Panc1 (cell line): ENCODE measurements at regions not wholly inside any gene's neighbourhood (a gene's known extent, or its start where the extent isn't known, plus 50 kb on each side); places are given as distances from the start of the nearest gene placed in this dataset.

Experiments
- ATAC-seq: fragments of 200-7000 bp; cut with Tn5 transposase; 2 replicates; pipeline ENCODE4 v1.9.1; 2020; ENCODE audit warnings: mild to moderate bottlenecking, moderate library complexity
- BruUV-seq: library from RNA; stranded (reverse); fragments of 400-500 nt; replicated peaks from 2 replicates; lab custom pipeline; 2021; lab: Mats Ljungman, UMichigan
- CTCF ChIA-PET: fragments of 300-600 bp; sonication (Branson Sonifier 250); formaldehyde crosslinking; loops from one replicate; lab custom pipeline; 2022; ENCODE audit warnings: antibody characterized with exemption; lab: Charles Lee
- POLR2A ChIA-PET: fragments of 300-600 bp; sonication (Branson Sonifier 250); formaldehyde crosslinking; loops from one replicate; lab custom pipeline; 2022; ENCODE audit warnings: antibody characterized with exemption; lab: Charles Lee
- DNase-seq: peaks from one replicate; pipeline ENCODE4 v3.0.0-alpha.2; 2010; ENCODE audit warnings: low read depth, low spot score
- H3K27ac ChIP-seq: 2 replicates; pipeline ENCODE4 v1.5.1; 2011; ENCODE audit warnings: mild to moderate bottlenecking, low read length, inconsistent platforms
- H3K27me3 ChIP-seq: fragments of 200-500 bp; sonication (Bioruptor generic); 2 replicates; pipeline ENCODE4 v1.6.0; 2014; ENCODE audit warnings: low read length, inconsistent platforms; ENCODE audit not compliant: control insufficient read depth, insufficient read depth
- H3K36me3 ChIP-seq: fragments of 200-500 bp; sonication (Bioruptor generic); 2 replicates; pipeline ENCODE4 v1.5.1; 2014; ENCODE audit warnings: inconsistent platforms, mild to moderate bottlenecking, low read length, moderate library complexity; ENCODE audit not compliant: control insufficient read depth, insufficient read depth
- H3K4me1 ChIP-seq: 2 replicates; pipeline ENCODE4 v1.5.1; 2011; ENCODE audit warnings: inconsistent platforms, mild to moderate bottlenecking, low read length, moderate library complexity; ENCODE audit not compliant: control insufficient read depth, insufficient read depth
- H3K4me3 ChIP-seq, 2 experiments: 2 replicates each; pipeline ENCODE4 v1.5.1; 2011 to 2012; ENCODE audit warnings: low read depth in 2 of 2, low read length in 2 of 2, mild to moderate bottlenecking in 2 of 2, inconsistent platforms in 1 of 2, moderate library complexity in 1 of 2
- H3K9me3 ChIP-seq: fragments of 200-500 bp; sonication (Bioruptor generic); 2 replicates; pipeline ENCODE4 v1.5.1; 2014; ENCODE audit warnings: low read depth, mild to moderate bottlenecking, inconsistent platforms, low read length, moderate library complexity; ENCODE audit not compliant: control insufficient read depth, insufficient read depth
- CTCF ChIP-seq: fragments of 450-650 bp; IDR thresholded peaks from 2 replicates; pipeline ENCODE4 v1.5.1; 2017; ENCODE audit warnings: mild to moderate bottlenecking
- POLR2AphosphoS5 ChIP-seq: IDR thresholded peaks from 2 replicates; pipeline ENCODE4 v1.6.1; 2012; ENCODE audit warnings: mild to moderate bottlenecking, low read depth, low read length, moderate library complexity
- REST ChIP-seq, 2 experiments: IDR thresholded peaks; 2 replicates each; pipeline ENCODE4 v1.6.1; 2011 to 2012; ENCODE audit warnings: low read depth in 2 of 2, control low read depth in 1 of 2, low read length in 1 of 2, mild to moderate bottlenecking in 1 of 2, moderate library complexity in 1 of 2; ENCODE audit not compliant: insufficient read depth in 1 of 2
- SIN3A ChIP-seq: IDR thresholded peaks from 2 replicates; pipeline ENCODE4 v1.6.1; 2012; ENCODE audit warnings: low read depth, mild to moderate bottlenecking, low read length, moderate library complexity, borderline replicate concordance; ENCODE audit not compliant: insufficient read depth
- TCF7L2 ChIP-seq: IDR thresholded peaks from 2 replicates; pipeline ENCODE4 v1.6.1; 2011; ENCODE audit warnings: mild to moderate bottlenecking, low read depth, low read length, inconsistent platforms
- in situ Hi-C: cut with HindIII; loops from 2 replicates; pipeline ENCODE4 v1.10.0; 2016; ENCODE audit warnings: low sequenced_read_pairs, low pct_unique_long_range_greater_than_20kb
- intact Hi-C: fragments of 100-400 bp; cut with micrococcal nuclease; formaldehyde crosslinking; loops from one replicate; pipeline ENCODE4 v1.10.0; 2022; ENCODE audit not compliant: unreplicated experiment

- ChIA-PET CTCF (no interaction called here), POLR2A (no interaction called here)
- H3K27ac ChIP-seq, result no peak overlapping the region
- no peaks in the 10 kb centered on the region for H3K36me3 ChIP-seq
- DNase-seq, result no peak
- intact Hi-C loops, result no loop called here
- H3K27me3 ChIP-seq, result no peaks in the 10 kb centered on the region
- H3K4me3 ChIP-seq, result no peak overlapping the region
- TF ChIP-seq SIN3A, result no peak
- TF ChIP-seq CTCF, result no peak
- no peak for TF ChIP-seq TCF7L2
- no peak for TF ChIP-seq POLR2AphosphoS5
- TF ChIP-seq REST (IDR thresholded peaks at IDR 0.05; ENCODE audit: insufficient read depth in 1 of 2, low read depth in 2 of 2, low read length in 1 of 2), result no peak
- no peaks in the 10 kb centered on the region for H3K9me3 ChIP-seq
- BruUV-seq, result no TSS peak
- in situ Hi-C loops, result no loop called here
- no peak for ATAC-seq
- H3K4me1 ChIP-seq, result no peaks in the 10 kb centered on the region
These were observed 422.4 kb upstream of the STEAP1 start for GRCh38 chr7:89731751-89732445.

- H3K9me3 ChIP-seq, result no peaks in the 10 kb centered on the region
- ChIA-PET CTCF (no interaction called here), POLR2A (no interaction called here)
- intact Hi-C loops (no loop called here), in situ Hi-C loops (no loop called here)
- no TSS peak for BruUV-seq
- H3K36me3 ChIP-seq, result no peaks in the 10 kb centered on the region; the same call in 1 of the 2 replicates
- ATAC-seq, result no peak
- no peak overlapping the region for H3K27ac ChIP-seq
- no peak overlapping the region for H3K4me3 ChIP-seq
- no peaks in the 10 kb centered on the region for H3K4me1 ChIP-seq
- H3K27me3 ChIP-seq, result no peaks in the 10 kb centered on the region
- no peak for DNase-seq
- no peak for TF ChIP-seq TCF7L2
- no peak for TF ChIP-seq REST (IDR thresholded peaks at IDR 0.05; ENCODE audit: insufficient read depth in 1 of 2, low read depth in 2 of 2, low read length in 1 of 2)
- no peak for TF ChIP-seq SIN3A
- no peak for TF ChIP-seq POLR2AphosphoS5
- TF ChIP-seq CTCF, result no peak
These were observed 415.7 kb upstream of the STEAP1 start for GRCh38 chr7:89738549-89738948.
